ENCODE measurements at regions not wholly inside any gene's neighbourhood (a gene's known extent, or its start where the extent isn't known, plus 50 kb on each side); places are given as distances from the start of the nearest gene placed in this dataset.
A peak's percentile ranks its signal among the peaks of the same experiment; 100 is the strongest.
"Not testable (repeated sequence)": the region's sequence is repeated elsewhere in the genome, so short reads cannot be mapped to it uniquely, and the experiment has no call there.

DNA sequence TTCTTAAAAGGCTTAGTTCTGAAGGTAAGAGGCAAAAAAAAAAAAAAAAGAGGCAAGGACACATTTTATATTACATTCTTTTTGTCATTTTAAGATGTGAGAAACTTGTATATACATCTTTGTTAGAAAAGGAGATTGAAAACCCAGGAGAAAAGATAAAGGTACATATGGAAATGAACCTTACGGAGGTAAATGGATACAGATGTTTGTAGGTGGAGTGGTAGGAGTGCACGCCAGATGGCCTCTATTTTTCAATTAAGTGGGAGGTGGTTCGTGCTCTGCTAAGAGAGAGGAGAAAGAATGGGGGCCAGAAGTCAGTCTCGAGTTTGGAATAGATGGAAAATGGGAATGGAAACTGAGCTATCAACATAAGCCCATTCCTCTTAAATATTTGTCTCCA is 622.5 kb upstream of the GHITM start:
- DNase-seq (ENCODE audit: low read depth): no peak

GRCh38 chr10:83517456-83517855 is 621.9 kb upstream of the GHITM start:
- DNase-seq (ENCODE audit: low read depth): no peak

DNA sequence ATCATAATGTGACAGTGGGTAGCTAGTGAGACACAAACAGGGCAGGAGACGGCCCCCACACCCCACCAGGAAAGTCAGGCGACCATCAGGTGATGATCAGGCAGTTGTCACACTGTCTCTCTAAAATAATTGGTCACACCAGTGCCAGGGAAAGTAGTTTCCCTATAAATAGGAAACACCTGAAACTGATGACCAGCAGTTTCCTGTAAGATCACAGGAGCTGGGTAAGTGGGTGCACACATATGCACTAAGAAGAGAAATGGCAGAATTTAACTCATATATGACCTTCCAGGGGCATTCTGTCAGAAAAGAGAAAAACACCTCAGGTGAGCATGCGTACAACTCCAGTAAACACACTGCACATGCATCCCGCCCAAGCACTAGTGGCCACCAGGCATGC is 620.5 kb upstream of the GHITM start:
- DNase-seq (ENCODE audit: low read depth): no peak

DNA sequence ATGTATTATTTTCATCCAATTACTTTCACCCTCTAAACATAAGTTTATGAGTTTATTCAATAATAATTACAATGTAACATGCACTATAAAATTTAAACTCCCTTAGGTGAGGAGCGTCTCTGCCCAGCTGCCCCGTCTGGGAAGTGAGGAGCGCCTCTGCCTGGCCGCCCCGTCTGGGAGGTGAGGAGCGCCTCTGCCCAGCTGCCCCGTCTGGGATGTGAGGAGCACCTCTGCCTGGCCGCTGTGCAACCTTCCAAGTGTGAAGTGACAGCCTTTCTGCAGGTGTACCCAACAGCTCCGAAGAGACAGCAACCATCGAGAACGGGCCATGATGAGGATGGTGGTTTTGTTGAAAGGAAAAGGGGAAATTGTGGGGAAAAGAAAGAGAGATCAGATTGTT is 618.9 kb upstream of the GHITM start:
- DNase-seq (ENCODE audit: low read depth): not testable (repeated sequence)

GRCh38 chr10:83522456-83522855 is 616.9 kb upstream of the GHITM start:
- DNase-seq (ENCODE audit: low read depth): no peak

GRCh38 chr10:83522881-83523386 is 616.4 kb upstream of the GHITM start:
- DNase-seq (ENCODE audit: low read depth): peak; percentile 18

GRCh38 chr10:83527934-83528333 is 611.4 kb upstream of the GHITM start:
- no peak for DNase-seq (ENCODE audit: low read depth)

DNA sequence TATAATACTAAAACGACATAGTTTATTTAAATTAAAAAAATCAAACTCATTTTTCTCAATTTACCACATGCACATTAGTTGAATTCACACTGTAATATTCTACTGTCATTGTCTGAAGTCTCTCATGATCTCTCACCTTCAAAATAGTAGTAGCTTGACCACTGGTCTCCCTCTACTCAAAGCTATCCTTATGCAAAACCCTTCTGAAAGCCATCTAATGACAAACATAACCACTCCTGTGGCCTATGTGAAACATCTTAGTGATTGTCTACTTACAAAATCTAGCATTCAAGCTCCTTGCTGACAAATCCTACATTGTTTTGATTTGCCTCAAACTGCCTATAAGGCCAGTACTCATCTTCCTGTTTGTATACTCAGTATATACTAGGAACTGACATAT is 606.0 kb upstream of the GHITM start:
- no peak for DNase-seq (ENCODE audit: low read depth)

DNA sequence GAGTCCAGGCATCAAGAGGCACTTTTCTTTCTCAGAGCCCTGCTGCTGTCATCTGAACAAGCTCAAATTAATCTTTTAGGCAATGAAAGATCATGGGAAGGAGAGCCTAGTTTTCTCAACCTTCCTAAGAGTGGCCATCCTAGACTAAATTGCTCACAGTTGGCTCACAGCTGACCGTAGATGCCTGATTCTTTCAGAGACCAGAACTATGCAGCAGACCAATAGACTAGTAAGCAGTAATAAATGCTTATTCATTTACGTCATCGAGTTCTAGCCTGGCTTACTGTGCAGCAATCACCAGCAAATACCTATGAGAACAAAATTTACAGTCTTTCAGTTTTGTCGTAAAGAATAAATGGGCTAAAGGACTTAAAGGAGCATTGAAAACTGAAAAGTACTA is 602.9 kb upstream of the GHITM start:
- DNase-seq (ENCODE audit: low read depth): peak; percentile 37

DNA sequence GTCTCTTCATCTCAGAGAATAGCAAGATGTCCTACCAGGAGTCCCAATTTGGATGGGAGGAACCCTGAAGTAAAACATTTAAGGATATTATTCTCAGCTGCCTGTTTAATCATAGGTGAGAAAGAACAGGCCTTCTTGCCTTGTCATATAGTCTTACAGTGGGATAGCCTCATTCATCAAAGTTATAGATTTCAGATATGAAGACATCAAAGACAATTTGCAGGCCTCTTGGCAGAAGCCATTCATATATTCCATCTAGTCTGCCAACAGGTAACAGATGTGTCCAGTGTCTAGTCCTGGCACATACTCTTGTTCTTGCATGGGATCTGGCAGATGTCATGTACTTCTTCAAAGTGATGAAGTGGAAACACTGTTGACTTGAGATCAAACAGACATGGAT is 601.3 kb upstream of the GHITM start:
- no peak for DNase-seq (ENCODE audit: low read depth)

- peak; percentile 14 for DNase-seq (ENCODE audit: low read depth)
Measured at GRCh38 chr10:83539528-83540308, 599.6 kb upstream of the GHITM start.

- peak; percentile 6 for DNase-seq (ENCODE audit: low read depth)
Measured at GRCh38 chr10:83541046-83541445, 598.3 kb upstream of the GHITM start.

- DNase-seq (ENCODE audit: low read depth): peak; percentile 46
Measured at GRCh38 chr10:83542774-83543411, 596.4 kb upstream of the GHITM start.

- DNase-seq (ENCODE audit: low read depth): no peak
Measured at GRCh38 chr10:83543691-83544462, 595.4 kb upstream of the GHITM start.

DNA sequence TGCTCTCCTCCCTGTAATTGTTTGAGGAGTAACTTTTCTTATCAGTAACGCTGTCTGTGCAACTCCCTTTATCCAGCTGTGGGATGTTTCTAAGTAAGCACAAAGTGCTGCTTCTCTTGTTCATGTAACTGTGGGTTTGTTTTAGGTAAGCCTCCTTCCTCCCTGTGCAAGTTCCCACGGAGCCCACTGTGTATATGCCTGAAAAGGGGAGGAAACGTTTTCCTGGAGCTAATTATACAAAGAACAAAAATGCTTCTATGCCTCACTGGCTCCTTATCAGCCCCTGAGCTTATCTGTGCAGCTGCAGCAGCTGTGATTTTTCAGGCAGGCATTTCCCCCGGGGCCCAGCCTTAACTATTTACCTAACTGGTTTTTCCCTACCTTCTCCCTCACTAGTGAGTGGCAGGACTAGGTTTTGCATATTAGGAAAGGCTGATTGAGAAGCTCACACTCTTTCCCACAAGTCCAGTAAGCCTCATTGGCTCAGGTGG is 593.4 kb upstream of the GHITM start:
- no peak for DNase-seq (ENCODE audit: low read depth)

DNA sequence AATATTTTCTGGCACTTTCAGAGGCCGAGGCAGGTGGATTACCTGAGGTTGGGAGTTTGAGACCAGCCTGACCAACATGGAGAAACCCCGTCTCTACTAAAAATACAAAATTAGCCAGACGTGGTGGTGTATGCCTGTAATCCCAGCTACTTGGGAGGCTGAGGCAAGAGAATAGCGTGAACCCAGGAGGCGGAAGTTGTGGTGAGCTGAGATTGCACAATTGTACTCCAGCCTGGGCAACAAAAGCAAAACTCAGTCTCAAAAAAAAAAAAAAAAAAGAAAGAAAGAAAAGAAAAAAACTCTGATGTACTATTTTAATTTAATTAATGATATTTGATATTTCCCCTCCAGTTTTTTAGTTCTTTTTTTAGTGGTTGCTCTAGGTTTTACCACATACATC is 588.1 kb upstream of the GHITM start:
- DNase-seq (ENCODE audit: low read depth): not testable (repeated sequence)

GRCh38 chr10:83553366-83553765 is 585.9 kb upstream of the GHITM start:
- DNase-seq (ENCODE audit: low read depth): peak; percentile 53

DNA sequence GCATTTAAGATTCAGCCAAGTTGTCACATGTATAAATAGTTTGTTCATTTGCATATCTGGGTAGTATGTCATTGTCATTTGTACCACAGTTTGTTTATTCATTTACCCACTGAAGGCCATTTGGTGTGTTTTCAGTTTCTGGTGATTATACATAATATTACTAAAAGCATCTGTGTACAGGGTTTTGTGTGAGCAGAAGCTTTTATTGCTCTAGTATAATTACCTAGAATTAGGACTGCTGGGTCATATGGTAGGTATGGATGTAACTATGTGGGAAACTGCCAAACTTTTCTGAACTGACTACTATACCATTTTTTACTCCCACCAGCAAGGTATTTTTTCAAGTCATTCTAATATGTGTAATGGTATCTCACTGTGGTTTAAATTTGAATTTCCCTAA is 584.0 kb upstream of the GHITM start:
- DNase-seq (ENCODE audit: low read depth): peak; percentile 7

DNA sequence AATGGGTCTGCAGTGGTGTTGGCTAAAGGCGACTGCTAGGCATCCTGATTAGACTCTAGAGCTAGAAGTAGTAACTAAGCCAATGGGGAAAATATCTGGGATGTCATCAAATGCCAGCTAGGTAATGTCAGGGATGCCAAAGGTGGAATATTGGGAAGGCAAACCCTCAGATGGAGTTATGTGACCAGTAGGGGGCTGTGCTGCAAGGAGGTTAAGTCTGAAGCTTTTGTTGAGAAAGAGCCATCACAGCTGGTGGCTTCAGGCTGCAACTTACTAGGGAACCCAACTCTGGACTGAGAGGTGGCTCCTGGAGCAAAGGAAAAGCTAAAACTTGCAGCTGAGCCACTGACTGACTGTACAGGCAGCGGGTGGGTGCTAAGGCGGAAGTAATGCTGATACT is 576.9 kb upstream of the GHITM start:
- DNase-seq (ENCODE audit: low read depth): no peak

DNA sequence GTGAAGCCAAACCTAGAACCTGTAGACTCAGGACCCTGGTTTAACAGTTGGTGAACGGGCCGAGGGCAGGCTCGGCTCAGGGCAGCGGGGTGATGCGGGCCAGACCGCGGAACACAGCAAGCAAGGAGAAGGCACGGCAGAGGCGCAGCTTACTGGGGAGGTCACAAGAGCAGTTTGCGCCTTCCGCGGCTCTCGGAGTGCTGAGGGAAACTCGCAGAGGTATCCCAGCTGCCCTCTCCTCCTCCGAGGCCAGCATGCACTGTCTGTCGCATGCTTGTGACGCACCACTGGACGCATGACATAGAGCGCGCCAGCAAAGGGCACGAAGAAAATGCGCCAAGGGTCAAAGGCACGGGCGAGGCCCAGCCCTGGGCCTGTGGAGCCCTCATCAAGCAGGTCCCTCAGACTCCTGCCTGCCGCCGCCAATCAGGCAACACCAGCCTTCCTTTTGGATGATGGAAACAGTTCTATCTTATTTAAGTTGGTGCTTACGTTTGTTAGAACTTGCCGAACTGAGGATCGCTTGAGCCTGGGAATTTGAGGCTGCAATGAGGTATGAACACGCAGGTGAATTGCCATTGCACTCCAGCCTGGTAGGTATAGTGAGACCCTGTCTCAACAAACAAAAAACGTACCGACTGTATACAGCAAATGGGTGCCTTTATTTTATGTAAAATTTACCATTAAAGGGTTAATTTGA is 574.3 kb upstream of the GHITM start:
- no peak for DNase-seq (ENCODE audit: low read depth)

GRCh38 chr10:83572036-83572435 is 567.3 kb upstream of the GHITM start:
- DNase-seq (ENCODE audit: low read depth): no peak

DNA sequence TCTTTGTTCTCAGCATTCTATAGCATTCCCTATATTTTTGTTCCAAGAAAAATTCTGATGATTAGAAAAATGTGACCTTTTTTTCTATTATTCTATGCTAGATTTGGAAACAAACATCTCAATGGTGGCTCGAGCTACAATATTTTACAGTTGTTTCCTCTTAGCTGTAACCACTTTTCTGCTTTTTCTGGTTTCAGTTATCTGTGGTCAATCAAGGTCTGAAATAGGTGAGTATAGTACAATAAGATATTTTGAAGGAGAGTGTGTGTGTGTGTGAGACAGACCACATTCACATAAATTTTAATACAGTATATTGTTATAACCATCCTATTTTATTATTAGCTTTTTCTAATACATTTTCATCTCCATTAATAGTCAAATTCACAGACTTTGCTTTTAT is 564.5 kb upstream of the GHITM start:
- no peak for DNase-seq (ENCODE audit: low read depth)

Measured in M059J (cell line).